Bone marrow (tissue), 2 donors: ENCODE measurements at regions not wholly inside any gene's neighbourhood (a gene's known extent, or its start where the extent isn't known, plus 50 kb on each side); places are given as distances from the start of the nearest gene placed in this dataset.
"Not testable (repeated sequence)": the region's sequence is repeated elsewhere in the genome, so short reads cannot be mapped to it uniquely, and the experiment has no call there.

ENCODE experiments used
- DNase-seq, 2 donors: peaks; one replicate each; lab custom pipeline; 2025; lab: John Stamatoyannopoulos, UW

- no peak for DNase-seq
These were observed 596.9 kb upstream of the CDH6 start for GRCh38 chr5:30596495-30597064.

DNA sequence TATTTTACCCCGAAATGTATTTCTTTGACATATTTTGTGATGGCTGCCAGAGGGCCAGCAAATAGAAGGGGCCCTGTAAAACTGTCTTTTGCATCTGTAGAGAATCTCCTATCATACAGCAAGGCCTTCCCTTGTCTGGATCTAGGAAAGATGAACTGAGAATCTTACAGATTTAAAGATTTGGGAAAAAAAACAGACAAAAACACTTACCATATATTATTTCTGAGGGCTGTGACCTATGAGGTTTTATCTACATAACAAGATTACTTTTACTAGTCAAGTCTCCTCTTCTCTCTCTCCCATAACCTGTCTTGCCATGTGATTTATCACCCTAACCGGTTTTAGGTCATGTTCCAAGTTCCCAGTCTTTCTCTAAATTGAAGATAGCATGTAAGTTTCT is 599.2 kb upstream of the CDH6 start:
- no peak for DNase-seq

DNA sequence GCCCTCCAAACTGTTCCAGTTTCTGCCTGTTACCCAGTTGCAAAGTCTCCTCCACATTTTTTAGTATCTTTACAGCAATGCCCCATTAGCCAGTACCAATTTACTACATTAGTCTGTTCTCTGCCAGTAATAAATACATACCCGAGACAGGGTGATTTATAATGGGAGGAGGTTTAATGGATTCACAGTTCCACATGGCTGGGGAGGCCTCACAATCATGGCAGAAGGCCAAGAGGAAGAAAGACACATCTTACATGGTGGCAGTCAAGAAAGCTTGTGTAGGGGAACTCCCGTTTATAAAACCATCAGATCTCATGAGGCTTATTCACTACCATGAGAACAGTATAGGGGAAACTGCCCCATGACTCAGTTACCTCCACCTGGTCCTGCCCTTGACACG is 600.7 kb upstream of the CDH6 start:
- no peak for DNase-seq

DNA sequence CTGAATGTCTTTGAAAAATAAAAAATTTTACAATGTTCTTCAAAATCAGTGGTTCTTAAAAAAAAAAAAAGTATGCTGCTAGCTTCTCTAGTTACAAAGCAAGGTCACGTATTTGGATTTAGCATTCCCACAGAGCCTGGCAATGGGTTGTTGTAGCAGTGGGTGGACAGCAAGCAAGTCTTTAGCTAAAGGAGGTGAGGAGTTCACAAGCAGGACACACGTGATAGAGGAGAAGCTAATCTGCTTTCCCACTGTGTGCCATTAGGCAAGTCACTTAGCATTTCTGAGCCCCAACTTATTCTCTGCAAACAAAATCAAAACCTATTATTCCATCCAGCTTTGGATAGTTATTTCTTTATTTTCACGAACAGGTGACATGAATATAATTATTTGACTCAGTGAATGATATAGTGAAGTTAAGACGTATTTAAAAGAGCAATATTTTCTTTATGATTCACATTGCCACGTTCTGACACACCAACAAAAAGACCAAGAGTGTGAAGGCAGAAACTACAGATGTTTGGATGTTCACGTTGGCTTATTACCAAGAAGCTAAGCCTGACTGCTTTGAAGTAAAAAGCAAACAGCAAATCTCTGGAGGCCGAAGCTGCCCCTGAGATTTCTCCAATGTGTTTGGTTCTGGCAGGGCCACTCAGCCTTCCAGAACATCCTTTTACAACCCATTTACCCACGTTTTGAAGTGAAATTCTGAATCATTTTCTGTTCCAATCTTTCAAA is 612.1 kb upstream of the CDH6 start:
- DNase-seq: no peak

- no peak for DNase-seq
These were observed 618.7 kb upstream of the CDH6 start for GRCh38 chr5:30574761-30575160.

GRCh38 chr5:30572279-30572678 is 621.2 kb upstream of the CDH6 start:
- DNase-seq: no peak

DNA sequence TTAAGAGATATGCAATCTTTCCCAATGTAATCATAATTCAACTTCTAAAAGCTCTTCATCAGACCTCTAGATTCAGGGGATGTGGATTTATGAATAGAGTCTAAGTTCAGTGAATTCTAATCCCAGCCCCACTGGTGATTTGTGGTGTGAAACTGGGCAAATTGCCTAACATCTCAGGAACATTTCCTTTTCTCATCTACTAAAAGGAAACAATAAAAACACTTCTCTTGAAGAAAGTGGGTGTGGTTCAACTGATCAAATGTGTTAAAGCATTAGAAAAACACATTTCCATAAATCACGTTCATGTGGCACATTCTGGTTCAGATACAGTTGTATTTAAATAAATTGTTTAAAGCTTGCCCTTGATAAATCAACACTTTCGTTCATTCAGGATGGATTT is 631.7 kb upstream of the CDH6 start:
- no peak for DNase-seq

DNA sequence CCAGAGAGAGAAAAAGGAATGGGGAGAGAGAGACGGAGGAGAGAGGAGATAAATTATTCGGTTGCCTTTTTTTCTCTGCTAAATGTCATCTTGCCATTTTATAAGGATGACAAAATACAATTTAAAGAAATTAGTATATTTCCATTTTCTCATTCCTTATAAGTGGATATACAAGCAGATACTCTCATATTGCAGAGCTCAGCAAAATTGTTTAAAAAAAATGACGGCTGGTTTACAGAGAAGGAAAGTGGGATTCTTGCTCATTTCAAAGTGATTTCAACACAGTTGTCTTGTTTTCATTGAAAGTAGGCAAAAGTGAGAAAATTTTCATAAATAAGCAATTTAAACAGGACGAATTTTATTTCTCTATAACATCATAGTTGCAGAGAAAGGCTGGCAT is 641.9 kb upstream of the CDH6 start:
- no peak for DNase-seq

DNA sequence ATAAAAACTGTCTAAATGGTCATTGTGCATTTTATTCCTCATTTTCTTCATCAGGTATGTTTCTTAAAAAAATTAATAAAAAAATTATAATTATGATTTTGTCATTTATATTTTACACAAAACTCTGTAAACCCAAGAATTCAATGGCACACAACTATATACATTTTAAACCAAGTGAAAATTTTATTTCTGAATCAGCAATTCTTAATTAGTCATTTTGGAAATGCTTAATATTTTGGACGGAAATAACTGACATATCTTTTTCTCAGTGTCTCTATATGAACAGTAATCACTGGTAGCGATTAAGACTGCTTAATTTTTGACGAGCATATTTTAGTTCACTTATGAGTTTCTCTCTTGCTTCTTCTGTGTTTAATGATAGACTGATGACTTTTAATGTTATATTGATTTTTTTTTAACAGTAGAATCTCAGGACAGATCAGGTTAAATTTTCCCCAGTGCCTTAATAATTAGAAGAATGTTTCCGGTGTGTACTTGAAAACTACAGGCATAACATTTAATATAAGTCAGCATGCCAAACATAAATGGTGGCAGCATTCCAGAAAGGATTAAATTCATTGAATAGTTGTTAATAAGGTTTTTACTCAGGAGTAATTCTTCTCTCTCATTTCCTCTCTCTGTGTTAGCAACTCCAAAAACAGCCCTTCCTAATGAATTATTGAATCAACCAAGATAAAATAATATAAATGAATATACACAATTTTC is 644.7 kb upstream of the CDH6 start:
- DNase-seq: no peak

DNA sequence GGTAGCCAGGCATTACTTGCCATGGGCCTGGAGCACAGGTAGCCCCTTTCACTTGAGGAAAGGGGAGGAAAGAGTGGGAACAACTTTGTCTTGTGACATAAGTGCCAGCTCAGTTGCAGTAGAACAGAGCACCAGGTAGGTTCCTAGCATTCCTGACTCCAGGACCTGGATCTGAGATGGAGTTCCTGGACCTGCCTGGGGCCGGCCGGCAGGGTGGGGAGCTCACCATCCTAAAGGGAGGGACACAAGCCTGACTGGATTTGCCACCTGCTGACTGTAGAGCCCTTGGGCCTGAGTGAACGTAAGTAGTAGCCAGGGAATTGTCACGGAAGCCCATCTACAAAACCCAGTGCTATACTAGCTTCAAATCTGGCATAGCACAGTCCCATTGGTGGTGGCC is 653.3 kb upstream of the CDH6 start:
- no peak for DNase-seq

- DNase-seq: no peak
These were observed 654.4 kb upstream of the CDH6 start for GRCh38 chr5:30539004-30539634.

DNA sequence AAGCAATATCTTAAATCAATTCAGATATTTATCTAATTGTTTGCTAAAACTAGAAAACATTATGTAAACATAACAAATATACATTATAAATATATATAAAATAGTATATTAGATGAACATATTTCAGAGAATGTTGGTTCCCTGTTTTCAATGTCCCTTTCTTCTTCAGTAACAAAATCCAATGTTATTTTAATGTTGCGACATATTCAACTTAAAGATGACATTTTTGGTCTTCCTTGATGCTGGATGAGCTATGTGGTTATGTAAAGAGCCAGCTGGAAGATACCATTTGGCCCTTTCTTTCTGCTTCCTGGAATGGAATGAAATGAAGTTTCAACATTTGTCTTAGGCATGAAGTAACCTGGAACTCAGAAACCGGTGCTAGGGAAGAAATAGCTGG is 668.1 kb upstream of the CDH6 start:
- no peak for DNase-seq

- no peak for DNase-seq
These were observed 669.1 kb upstream of the CDH6 start for GRCh38 chr5:30524428-30524827.

DNA sequence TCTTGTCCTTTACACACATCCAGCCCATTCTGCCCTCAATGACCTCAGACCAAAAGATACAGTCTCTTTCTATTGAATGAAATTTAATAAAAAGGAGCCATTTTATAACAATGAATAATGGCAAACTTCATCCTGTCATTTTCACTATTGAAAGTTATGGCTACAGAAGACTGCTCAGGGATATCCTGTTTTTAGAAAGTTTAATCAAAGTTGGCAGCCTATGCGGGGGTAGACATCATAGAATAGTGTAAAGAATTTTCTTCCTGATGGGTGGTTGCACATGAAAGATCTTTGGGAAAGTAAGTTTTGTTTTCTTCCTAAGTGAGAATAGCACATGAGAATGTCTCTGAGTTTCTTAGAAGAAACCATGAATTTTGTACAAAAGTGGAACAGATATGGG is 670.4 kb upstream of the CDH6 start:
- no peak for DNase-seq

DNA sequence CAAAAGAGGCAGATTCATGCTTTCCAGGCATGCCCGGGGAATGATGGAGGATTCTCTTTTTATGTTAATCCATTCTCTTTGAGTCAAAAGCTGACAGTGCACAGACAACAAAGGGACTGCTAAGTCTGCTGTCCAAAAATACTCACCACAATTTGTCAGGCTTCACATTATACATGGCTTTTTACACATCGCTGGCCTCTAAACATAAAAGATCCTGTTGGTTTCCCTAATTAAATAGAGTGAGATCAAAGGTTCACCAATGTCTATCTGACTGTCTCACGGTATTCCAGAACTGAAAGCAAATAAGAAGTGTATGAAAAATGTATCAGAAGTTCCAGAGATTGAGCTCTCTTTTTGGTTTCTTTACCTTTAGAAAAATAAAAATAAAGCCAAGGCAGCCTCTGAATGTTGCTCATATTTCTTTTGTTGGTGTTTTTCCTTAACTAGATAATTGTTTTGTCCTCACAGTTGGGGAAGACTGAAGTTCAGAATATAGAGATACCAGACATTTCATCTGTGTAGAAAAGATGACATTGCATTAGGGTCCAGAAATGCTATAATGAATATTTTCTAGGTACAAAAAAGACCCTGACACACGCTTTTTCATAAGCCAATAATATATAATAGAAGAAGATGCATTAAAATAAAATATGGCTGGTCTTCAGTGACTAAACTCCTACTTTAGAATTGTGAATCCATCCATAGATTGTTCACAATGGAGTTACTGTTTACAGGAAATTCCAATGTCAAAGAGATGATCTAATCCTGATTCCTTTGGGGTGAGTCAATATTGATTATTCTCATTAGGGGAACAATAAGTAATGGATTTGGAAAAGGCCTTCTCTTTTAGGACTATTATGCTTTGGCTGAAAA is 688.2 kb upstream of the CDH6 start:
- no peak for DNase-seq

DNA sequence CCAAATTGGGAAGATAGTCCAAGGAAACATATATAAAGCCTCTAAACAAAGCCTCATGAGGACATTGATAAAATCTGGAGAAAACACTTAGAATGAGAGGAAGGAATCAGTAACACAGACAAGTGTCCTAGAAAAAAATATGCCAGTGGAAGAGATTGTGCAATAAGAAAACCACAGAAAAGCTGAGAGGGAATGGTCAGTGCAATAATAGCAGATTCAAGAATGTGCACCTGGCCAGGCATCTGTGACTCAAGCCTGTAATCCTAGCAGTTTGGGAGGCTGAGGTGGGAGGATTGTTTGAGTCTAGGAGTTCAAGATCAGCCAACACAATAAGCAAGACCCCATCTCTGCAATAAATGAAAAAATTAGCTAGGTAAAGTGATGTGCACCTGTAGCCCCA is 691.2 kb upstream of the CDH6 start:
- DNase-seq: no peak

GRCh38 chr5:30501065-30501464 is 692.4 kb upstream of the CDH6 start:
- DNase-seq: no peak

GRCh38 chr5:30500513-30500912 is 693.0 kb upstream of the CDH6 start:
- DNase-seq: no peak

- DNase-seq: no peak
These were observed 694.1 kb upstream of the CDH6 start for GRCh38 chr5:30499402-30499801.

DNA sequence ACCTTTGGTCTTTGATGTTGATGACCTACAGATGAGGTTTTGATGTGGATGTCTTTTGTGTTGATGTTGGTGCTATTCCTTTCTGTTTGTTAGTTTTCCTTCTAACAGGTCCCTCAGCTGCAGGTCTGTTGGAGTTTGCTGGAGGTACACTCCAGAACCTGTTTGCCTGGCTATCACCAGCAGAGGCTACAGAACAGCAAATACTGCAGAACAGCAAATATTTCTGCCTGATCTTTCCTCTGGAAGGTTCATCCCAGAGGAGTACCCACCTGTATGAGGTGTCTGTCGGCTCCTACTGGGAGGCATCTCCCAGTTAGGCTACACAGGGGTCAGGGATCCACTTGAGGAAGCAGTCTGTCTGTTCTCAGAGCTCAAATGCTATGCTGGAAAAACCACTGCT is 694.5 kb upstream of the CDH6 start:
- no peak for DNase-seq

DNA sequence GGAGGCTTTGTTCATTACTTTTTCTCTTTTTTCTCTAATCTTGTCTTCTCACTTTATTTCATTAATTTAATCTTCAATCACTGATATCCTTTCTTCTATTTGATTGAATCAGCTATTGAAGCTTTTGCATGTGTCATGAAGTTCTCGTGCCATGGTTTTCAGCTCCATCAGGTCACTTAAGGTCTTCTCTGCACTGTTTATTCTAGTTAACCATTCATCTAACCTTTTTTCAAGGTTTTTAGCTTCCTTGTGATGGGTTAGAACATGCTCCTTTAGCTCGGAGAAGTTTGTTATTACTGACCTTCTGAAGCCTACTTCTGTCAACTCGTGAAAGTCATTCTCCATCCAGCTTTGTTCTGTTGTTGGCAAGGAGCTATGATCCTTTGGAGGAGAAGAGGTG is 695.0 kb upstream of the CDH6 start:
- DNase-seq: not testable (repeated sequence)

DNA sequence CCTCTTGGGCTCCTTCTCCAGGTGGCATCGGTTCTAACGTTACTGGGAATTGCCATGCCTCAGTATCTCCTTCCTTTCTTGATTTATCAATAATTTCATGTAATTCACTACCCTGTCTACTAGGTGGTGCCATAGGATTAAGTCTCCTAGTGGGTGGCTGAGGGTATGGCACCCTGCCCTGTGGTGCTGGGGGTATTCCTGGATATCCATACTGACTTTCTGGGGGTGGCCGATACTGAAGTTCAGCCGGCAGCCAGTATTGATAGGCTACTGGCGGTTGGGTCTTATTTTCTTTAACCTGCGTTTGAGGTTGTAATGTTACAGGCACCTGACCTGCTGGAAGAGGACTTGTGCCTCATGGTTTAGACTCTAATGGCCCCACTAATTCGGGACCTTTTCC is 699.4 kb upstream of the CDH6 start:
- DNase-seq: not testable (repeated sequence)
